ENCODE measurements at regions not wholly inside any gene's neighbourhood (a gene's known extent, or its start where the extent isn't known, plus 50 kb on each side); places are given as distances from the start of the nearest gene placed in this dataset.

- DNase-seq = no peak
Measured at GRCh38 chr2:62564380-62565137, 58.6 kb upstream of the TMEM17 start.

GRCh38 chr2:62561586-62561985 lies 55.6 kb upstream of the TMEM17 start:
- DNase-seq = no peak

GRCh38 chr2:62559582-62559981 lies 53.6 kb upstream of the TMEM17 start:
- DNase-seq = no peak

GRCh38 chr2:62558743-62559142 lies 52.7 kb upstream of the TMEM17 start:
- no peak for DNase-seq

GRCh38 chr2:62556086-62556485 lies 50.1 kb upstream of the TMEM17 start:
- no peak for DNase-seq

All from NCI-H1105 treated with DMSO at 0.1 percent for 48 hours (cell line).